ENCODE measurements at regions not wholly inside any gene's neighbourhood (a gene's known extent, or its start where the extent isn't known, plus 50 kb on each side); places are given as distances from the start of the nearest gene placed in this dataset.

GRCh38 chr13:104170980-104171555 is 1104.9 kb upstream of the SLC10A2 start:
- intact Hi-C loops (cut with micrococcal nuclease; ENCODE audit: unreplicated experiment), result no loop called here
- Histone ChIP-seq H4K20me1 (ENCODE audit: insufficient read depth, low read length) (no peaks in the 10 kb centered on the region), H3K4me2 (ENCODE audit: low read length) (no peak overlapping the region), H3K9me2 (ENCODE audit: insufficient read depth, low read length) (no peaks in the 10 kb centered on the region), H3K9me3 (ENCODE audit: low read length) (no peaks in the 10 kb centered on the region), H3K4me3 (ENCODE audit: low read depth, low read length, poor library complexity, severe bottlenecking) (no peak overlapping the region), H3K79me2 (ENCODE audit: insufficient read depth, low read depth, low read length) (no peaks in the 10 kb centered on the region), H3K36me3 (ENCODE audit: insufficient read depth, low read length) (no peaks in the 10 kb centered on the region), H2AFZ (ENCODE audit: low read length) (no peak overlapping the region), H3K27ac (ENCODE audit: low read depth, low read length, poor library complexity, severe bottlenecking) (no peak overlapping the region), H3K4me1 (ENCODE audit: insufficient read depth, low read length, poor library complexity, severe bottlenecking) (no peaks in the 10 kb centered on the region)
- DNase-seq (ENCODE audit: low spot score), result no peak
- CTCF ChIA-PET (ENCODE audit: unreplicated experiment), result no interaction called here
- TF ChIP-seq CTCF (conservative IDR thresholded peaks at IDR 0.05; ENCODE audit: low read length) (no peak), EZH2phosphoT487 (IDR thresholded peaks at IDR 0.05; ENCODE audit: borderline replicate concordance, low read depth, low read length) (no peak)
- BruUV-seq (replicated peaks), result no TSS peak
- POLR2A ChIA-PET, result no interaction called here

GRCh38 chr13:104163866-104164630 is 1097.8 kb upstream of the SLC10A2 start:
- Histone ChIP-seq H4K20me1 (ENCODE audit: insufficient read depth, low read length) (no peaks in the 10 kb centered on the region), H3K36me3 (ENCODE audit: insufficient read depth, low read length) (no peaks in the 10 kb centered on the region), H3K27ac (ENCODE audit: low read depth, low read length, poor library complexity, severe bottlenecking) (no peak overlapping the region), H3K4me3 (ENCODE audit: low read depth, low read length, poor library complexity, severe bottlenecking) (no peak overlapping the region), H3K4me1 (ENCODE audit: insufficient read depth, low read length, poor library complexity, severe bottlenecking) (no peaks in the 10 kb centered on the region), H3K79me2 (ENCODE audit: insufficient read depth, low read depth, low read length) (no peaks in the 10 kb centered on the region), H3K9me3 (ENCODE audit: low read length) (no peaks in the 10 kb centered on the region), H3K4me2 (ENCODE audit: low read length) (no peak overlapping the region), H3K9me2 (ENCODE audit: insufficient read depth, low read length) (no peaks in the 10 kb centered on the region), H2AFZ (ENCODE audit: low read length) (no peak overlapping the region)
- TF ChIP-seq EZH2phosphoT487 (IDR thresholded peaks at IDR 0.05; ENCODE audit: borderline replicate concordance, low read depth, low read length) (no peak), CTCF (conservative IDR thresholded peaks at IDR 0.05; ENCODE audit: low read length) (no peak)
- intact Hi-C loops (cut with micrococcal nuclease; ENCODE audit: unreplicated experiment), result no loop called here
- ChIA-PET CTCF (ENCODE audit: unreplicated experiment) (no interaction called here), POLR2A (no interaction called here)
- DNase-seq (ENCODE audit: low spot score), result no peak
- no TSS peak for BruUV-seq (replicated peaks)

GRCh38 chr13:104160536-104160935 is 1094.3 kb upstream of the SLC10A2 start:
- no peaks in the 10 kb centered on the region for H3K4me1 ChIP-seq (ENCODE audit: insufficient read depth, low read length, poor library complexity, severe bottlenecking)
- no peaks in the 10 kb centered on the region for H3K36me3 ChIP-seq (ENCODE audit: insufficient read depth, low read length)
- TF ChIP-seq CTCF (conservative IDR thresholded peaks at IDR 0.05; ENCODE audit: low read length), result no peak
- TF ChIP-seq EZH2phosphoT487 (IDR thresholded peaks at IDR 0.05; ENCODE audit: borderline replicate concordance, low read depth, low read length), result no peak
- no peaks in the 10 kb centered on the region for H4K20me1 ChIP-seq (ENCODE audit: insufficient read depth, low read length)
- DNase-seq (ENCODE audit: low spot score), result no peak
- H2AFZ ChIP-seq (ENCODE audit: low read length), result no peak overlapping the region
- no peak overlapping the region for H3K4me2 ChIP-seq (ENCODE audit: low read length)
- intact Hi-C loops (cut with micrococcal nuclease; ENCODE audit: unreplicated experiment), result no loop called here
- H3K9me3 ChIP-seq (ENCODE audit: low read length), result no peaks in the 10 kb centered on the region
- H3K4me3 ChIP-seq (ENCODE audit: low read depth, low read length, poor library complexity, severe bottlenecking), result no peak overlapping the region
- no peaks in the 10 kb centered on the region for H3K79me2 ChIP-seq (ENCODE audit: insufficient read depth, low read depth, low read length)
- CTCF ChIA-PET (ENCODE audit: unreplicated experiment), result no interaction called here
- POLR2A ChIA-PET, result interaction anchor here (0.6 kb wide), 1 partner anchor 94 kb away, joined by 3 read pairs; no protein-coding TSS in a partner anchor
- no TSS peak for BruUV-seq (replicated peaks)
- H3K27ac ChIP-seq (ENCODE audit: low read depth, low read length, poor library complexity, severe bottlenecking), result no peak overlapping the region
- no peaks in the 10 kb centered on the region for H3K9me2 ChIP-seq (ENCODE audit: insufficient read depth, low read length)

All from OCI-LY7 (cell line).